ENCODE measurements at regions not wholly inside any gene's neighbourhood (a gene's known extent, or its start where the extent isn't known, plus 50 kb on each side); places are given as distances from the start of the nearest gene placed in this dataset.
"Not testable (repeated sequence)": the region's sequence is repeated elsewhere in the genome, so short reads cannot be mapped to it uniquely, and the experiment has no call there.

DNA sequence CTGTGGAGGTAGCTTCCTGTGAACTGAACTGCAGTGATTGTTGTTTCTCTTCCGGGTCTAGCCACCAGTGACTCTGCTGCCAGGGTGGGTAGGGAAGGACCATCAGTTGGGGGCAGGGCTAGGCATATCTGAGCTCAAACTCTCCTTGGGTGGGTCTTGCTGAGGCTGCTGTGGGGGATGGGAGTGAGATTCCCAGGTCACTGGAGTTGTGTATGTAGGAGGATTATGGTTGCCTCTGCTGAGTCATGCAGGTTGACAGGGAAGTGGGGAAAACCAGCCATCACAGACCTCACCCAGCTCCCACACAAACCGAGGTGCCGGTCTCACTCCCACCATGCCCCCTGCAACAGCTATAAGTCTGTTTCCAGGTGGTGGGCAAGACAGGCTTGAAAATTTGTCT, 1937.8 kb downstream of the PCDH7 start:
- DNase-seq = no peak

DNA sequence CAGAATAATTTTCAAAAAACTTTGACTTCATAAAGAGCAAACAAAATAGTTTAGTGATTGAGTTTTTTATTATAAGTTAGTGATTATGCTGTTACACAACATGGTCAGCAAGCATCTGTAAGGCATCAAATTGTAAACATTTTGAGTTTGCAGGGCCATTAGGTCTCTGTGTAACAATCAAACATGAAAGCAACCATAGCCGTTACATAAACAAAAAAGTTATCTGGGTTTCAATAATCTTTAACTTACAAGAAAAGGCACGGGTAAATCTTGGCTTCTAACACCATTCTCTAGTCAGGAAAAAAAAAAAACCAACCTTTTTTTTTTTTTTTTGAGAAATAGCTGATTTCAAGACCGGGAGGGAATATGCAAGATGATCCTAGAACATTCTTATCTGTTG, 1941.1 kb downstream of the PCDH7 start:
- DNase-seq = no peak

DNA sequence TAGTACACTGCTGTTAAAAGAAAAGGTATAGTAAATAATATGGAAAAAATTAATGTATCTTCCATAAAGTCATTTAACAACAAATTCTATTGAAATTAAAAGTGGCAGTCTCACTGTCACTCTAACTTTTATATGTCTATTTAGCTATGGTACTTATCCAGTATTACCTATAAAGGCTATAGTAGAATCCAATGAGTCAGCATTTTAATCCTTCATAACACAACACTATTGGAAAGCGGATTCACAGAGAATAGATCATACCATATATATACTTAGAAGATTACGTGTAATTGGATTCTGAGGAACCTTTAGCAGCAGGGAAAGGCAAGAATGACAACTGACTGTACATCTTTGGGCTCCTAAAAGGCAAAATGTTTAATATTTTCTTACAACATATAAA, 1942.6 kb downstream of the PCDH7 start:
- no peak for DNase-seq

DNA sequence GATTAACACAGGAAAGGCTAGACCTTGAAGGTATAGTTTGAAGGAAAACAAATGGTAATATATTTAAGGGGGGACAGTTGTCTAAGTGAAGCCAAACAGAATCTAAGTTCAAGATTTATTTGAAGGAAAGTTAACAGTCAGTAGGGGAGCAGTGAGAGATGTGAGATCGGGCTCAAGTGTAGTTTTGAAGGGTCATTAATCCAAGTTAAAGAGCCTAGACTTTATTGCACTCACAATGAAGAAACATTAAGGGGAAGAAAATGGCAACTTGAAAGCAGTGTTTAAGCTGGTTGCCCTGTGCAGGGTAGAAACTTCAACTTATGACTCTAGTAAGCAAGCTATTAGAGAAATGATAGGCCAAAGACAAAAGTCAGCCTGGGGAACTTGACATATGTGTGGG, 1952.2 kb downstream of the PCDH7 start:
- no peak for DNase-seq

DNA sequence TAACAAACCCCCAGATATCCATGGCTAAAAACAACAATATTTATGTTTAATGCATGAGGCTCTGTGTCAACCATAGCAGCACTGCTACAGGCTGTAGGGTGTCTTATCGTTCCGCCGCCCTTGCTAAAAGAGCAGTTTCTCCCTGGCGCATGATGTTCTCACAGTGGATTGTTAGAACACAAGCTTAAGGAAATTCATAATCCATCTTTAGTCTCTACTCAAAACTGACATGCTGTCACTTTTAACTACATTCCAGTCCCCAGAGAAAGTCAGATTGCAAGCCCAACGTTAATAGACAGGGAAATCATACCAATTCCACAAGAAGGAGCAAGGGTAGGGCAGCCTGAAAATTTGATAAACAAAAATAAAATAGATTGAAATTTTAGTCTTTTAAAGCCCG, 1960.8 kb downstream of the PCDH7 start:
- DNase-seq = no peak

DNA sequence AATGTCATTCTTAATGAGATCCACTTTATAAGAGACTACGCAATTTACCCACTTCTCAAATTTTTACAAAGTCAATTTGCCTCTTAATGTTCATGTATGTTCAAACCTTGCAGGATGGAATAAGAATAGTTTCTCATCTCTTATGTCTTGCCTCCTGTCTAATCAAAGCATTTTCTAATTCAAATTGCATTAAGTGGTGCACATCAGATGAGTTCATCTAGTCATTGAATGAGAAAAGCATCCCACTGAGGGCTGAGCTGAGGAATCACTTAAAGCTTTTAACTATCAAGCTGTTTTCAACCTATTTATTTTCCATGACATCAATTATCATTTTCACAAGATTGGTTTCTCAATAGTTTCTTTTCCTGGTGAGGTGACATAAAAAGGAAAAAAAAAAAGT, 1964.0 kb downstream of the PCDH7 start:
- DNase-seq = no peak

DNA sequence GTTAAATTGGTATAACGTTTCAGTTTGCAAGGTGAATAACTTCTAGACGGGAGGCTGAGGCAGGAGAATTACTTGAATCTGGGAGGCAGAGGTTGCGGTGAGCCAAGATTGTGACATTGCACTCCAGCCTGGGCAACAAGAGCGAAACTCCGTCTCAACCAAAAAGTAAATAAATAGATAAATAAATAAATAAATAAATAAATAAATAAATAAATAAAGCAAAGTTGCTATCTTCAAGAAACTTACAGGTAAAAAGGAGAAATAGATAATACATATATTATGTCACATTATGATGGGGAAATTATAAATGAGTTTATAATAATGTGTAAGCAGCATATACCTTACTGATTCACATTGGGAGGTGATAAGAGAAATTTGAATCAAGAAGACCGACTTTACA, 1966.0 kb downstream of the PCDH7 start:
- DNase-seq = no peak

DNA sequence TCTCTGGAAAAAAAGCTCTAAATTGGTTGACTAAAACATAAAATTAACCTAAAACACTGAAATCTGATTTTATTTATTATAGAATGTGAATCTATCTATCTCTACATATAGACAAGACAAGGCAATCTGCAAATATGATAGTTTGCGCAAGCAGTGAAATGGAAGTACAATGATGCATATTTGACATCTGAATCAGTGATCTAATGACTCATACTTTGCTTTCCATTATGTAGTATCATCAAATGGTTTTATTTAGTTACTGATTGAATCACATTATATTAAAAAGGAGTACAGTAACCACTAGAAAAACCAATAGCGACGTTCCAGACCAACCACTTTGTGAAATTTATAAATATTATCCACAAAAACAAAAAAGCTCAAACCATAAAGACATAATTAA, 1969.3 kb downstream of the PCDH7 start:
- DNase-seq = no peak

DNA sequence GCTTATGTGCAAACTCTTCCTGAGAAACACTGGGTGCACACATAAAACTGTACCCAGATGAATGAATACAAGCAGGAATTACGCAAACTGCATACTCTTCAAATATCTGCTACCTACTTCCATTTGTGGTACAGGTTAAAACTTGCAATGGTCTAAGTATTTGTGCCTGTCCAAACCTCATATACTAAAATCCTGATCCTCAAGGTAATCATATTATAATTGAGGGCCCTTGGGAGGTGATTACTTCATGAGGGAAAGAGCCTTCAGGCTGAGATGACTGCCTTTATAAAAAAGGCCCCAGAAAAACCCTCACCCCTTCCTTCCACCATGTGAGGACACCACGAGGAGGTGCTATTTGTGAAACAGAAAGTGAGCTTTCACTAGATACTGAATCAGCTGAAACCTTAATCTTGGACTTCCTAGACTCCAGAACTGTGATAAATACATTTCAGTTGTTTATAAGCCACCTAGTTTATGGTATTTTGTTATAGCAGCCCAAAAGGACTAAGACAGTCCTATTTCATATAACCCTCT, 1977.2 kb downstream of the PCDH7 start:
- DNase-seq = no peak

DNA sequence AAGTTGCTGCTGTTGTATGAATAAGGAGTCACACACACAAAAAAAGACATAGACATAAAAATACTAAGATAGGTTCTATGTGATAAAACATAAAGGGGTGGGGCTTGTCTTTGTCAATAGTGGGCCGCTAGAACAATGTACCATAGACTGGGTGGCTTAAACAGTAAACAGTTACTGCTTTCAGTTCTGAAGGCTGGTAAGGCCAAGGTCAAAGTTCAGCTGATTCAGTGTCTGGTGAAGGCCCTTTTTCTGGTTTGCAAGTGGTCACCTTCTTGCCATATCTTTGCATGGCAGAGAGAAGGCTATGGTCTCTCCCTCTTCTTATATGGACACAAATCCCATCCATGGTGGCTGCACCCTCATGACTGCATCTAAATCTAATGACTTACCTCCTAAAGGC, 1980.7 kb downstream of the PCDH7 start:
- DNase-seq = no peak

DNA sequence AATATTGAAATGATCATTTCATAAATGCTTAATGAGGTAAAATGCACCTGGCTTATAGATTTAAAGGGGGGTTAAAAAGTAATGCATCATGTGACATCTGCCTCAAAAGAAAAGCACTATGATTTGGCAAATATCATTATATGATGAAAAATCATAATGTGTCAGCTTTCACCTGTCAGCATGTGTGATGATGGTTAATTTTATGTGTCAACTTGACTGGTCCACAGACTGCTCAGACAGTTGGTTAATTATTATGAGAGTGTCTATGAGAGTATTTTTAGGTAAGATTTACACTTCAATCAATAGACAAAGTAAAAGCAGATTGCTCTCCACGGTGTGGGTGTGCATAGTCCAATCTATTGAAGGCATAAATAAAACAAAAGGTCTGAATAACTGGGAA, 1986.7 kb downstream of the PCDH7 start:
- no peak for DNase-seq

DNA sequence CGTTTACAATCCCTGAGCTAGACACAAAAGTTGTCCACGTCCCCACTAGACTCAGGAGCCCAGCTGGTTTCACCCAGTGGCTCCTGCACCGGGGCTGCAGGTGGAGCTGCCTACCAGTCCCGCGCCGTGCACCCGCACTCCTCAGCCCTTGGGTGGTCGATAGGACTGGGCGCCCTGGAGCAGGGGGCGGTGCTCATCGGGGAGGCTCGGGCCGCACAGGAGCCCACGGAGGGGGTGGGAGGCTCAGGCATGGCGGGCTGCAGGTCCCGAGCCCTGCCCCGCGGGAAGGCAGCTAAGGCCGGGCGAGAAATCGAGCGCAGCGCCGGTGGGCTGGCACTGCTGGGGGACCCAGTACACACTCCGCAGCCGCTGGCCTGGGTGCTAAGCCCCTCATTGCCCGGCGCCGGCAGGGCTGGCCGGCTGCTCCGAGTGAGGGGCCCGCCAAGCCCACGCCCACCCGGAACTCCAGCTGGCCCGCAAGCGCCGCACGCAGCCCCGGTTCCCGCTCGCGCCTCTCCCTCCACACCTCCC, 1996.0 kb downstream of the PCDH7 start:
- not testable (repeated sequence) for DNase-seq

DNA sequence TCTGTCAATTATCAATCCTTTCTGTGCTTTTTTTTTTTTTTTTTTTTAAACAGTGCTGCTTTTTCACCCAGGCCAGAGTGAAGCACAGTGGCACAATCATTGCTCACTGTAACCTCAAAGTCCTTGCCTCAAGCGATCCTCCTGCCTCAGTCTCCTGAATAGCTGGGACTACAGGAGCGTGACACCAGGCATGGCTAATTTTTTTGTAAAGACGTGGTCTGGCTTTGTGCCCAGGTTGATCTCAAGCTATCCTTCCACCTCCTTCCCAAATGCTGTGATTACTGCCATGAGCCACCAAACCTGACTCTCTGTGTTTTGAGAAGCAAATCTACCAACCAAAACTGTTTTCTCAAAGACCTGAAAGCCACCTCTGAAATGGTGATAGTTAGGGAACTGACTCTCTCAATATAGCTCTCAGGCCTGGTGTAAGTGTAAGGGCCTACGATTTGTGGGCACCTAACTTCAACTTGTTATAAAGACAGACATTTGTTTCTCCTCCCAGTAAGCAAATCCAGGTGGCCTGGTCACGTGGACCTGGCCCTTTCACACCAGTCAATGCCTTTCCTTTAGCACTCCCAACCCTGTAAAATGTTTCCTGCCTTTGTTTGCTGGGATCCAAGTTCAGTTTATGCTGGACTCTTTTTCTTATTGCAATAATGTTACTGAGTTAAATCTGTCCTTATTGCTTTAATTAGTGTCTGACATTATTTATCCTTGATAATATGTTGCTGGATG, 2015.9 kb downstream of the PCDH7 start:
- DNase-seq = no peak

DNA sequence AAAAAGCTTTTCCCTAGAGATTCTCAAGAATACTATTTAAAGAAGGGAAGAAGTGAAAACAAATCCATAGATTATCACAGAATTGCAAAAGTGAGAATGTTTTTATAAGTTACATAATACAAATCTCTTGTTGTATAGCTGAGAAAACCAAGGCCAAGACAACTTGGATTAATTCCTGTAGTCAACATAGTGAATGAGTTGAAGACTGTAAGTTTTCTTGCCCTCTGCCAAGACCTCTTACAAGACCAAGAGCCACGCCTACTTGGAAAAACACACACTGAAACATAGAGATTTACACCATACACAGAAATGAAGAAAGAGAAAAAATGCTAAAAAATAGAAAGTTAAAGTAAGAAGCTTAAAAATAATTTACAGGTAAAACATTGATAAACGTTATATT, 2024.0 kb downstream of the PCDH7 start:
- DNase-seq = no peak

DNA sequence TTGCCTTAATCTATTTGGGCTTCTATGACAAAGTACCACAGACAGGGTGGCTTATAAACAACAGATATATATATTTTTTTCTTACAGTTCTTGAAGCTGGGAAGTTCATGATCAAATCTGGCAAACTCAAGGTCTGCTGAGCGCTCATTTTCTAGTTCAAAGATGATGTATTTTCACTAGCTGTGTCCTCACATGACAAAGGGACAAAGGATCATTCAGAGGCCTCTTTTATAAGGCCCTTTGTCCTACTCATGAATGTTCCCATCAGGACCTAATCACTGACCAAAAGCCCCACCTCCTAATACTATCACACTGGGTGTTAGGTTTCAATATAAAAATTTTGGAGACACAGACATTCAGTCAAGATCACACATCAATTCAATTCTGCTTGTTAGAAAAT, 2025.2 kb downstream of the PCDH7 start:
- DNase-seq = no peak

DNA sequence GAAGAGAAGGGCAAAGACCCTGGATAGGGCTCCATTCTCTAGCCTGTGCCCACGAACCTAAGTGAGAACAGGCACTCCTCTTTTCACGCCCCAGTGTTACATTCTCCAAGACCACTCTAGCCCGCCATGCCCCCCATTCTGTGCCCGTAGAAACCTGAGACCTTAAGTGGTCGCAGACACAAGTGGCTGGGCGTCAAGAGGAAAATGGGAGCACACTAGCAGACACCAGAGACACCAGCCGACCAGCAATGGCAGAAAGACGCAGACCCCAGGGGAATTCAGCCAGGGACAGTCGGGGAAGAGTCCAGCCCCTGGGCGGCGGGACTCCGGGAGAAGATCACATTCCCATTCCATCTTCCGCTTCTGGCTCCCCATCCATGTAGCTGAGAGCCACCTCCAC, 2027.9 kb downstream of the PCDH7 start:
- no peak for DNase-seq

DNA sequence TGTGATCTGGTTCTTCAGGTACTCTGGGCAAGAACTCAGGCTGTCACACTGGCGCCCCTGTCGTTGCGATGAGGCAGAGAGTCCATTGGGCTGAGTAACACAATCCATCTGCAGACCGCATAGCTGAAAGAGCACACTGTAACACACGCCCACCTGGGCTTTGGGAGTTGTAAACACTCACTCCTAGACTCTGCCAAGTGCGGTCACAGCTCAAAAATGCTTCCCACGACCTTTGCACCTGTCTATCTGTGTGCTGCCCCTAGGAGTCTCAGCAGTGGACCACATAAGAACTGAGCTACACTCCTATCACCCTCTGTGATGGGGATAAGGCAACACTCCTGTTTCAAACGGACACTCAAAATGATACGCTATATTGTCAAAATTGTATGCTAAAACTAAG, 2028.3 kb downstream of the PCDH7 start:
- no peak for DNase-seq

DNA sequence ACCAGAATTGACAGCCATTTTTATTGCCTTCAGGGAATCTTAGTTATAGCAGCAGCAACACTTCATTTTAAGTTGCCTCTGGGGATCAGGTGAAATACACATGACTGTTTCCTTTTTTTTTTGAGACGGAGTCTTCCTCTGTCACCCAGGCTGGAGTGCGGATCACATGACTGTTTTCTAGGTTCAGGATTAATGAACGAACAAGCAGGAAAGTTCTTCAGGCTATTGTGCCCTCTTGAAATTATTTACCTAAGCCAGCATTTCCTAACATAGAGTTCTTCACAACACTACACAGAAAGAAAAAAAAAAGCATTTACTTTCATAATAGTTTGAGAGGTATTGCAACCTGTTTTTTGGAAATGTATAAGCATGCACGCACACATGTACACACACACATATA, 2032.8 kb downstream of the PCDH7 start:
- DNase-seq = no peak

DNA sequence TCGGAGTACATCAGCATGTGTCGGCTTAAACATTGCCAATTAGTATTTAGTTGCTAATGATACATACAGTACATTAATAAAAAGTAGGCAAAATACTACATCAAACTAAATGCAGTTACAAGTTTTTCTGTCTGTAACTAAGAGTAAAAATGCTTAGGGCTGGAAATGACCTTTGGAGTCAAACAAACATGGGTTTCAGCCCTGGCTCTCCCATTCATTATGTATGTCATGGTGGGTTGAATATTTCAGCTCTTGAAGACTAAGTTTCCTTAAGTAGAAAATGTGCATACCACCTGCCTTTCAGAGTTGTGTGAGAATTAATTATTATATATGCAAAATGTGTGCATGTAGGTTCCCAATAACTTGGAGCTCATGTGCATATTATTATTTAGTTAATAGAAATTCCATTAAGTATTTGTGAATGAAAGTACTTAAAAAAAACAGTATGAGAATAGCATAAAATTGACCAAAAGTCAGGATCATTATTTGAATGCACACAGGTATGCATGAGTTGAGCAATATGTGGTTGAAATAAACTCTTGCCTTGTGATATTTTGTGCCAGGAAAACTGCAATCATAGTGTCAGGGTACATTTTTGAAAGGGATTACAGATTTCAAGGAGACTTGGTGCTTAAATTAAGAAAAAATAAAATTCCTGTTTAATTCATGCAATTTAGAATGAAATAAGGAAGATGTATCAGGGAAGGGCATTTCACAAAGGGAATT, 2048.7 kb downstream of the PCDH7 start:
- no peak for DNase-seq

DNA sequence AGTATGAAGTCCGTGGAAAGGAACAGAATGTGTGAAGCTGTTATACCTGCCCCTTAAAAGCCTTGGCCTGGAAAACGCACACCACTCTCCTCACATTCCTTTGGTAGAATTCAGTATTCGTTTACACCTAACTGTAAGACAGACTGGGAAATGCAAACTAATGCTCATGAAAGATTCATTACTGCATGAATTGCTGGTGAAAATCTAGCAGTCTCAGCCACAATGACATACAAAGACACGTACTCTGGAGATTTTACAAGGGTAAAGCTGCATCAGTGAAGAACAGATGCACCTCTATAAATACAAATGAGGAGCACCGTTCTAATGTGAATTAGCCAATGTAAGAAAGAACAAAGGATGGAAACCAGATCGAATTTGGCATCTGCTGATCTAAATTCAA, 2051.3 kb downstream of the PCDH7 start:
- no peak for DNase-seq

DNA sequence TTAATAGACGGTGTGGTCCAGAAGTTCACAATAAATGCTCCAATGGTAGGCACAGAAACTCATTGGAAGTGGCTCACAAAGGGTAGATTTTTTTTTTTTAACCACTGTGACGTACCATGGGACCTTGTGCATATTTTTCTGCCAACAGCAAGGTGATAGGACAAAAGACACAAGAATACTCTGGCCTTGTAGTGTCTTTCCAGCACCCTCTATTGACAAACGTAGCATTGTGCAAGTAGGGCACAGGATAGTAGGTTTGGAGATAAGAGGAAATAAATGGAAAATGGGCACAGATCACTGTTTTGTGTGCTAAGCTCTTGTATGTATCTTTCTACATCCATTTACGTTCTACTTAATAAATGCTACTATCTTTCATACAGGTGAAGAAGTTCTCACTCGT, 2054.9 kb downstream of the PCDH7 start:
- no peak for DNase-seq

DNA sequence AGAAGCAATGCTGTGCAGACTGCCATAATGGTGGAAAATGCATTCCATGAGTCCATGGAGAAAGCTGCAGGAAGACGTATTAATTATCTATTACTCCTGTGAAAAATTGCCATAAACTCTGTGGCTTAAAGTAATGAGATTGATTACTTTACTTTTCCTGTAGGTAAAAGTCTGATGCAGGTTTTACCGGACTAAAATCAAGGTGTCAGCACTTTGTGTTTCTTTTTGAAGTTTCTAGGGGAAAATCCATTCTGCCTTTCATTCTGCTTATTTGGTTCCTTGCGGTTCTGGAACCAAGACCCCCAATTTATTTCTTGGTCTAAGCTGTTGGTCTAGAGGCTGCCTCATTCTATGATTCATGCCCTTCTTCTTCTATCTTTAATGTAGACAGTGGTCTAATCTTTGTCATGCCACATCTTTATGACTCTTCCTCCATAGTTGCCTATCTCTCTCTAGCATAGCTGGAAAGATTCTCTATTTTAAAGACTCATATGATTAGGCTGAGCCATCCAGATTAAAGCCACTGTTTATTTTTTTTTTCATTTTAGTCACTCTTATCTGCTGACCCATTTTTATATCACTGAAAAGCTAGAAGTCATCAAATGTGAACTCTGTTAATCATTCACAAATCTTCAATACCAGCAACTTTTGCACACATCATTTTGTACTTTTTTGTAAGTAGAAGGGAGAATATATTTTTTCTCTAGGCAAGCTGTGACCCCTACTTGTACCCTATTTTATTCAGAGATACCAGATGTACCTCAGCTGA, 2056.4 kb downstream of the PCDH7 start:
- DNase-seq = no peak

DNA sequence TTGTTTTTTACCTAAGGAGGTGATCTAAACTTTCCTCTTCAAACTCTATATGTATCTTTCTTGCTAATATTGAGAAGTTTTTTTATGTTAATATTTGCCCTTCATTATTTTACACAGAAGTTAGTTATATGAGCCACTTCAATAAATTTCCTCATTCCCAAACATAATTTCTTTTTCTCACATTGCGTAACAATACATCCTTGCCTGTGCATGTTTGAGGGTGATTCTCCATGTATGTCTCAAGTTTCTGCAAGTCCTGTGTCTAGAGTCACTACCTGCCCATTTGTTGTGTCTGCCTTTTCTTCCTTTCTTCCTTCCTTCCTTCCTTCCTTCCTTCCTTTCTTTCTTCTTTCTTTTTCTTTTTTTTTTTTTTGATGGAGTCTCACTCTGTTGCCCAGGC, 2057.9 kb downstream of the PCDH7 start:
- DNase-seq = no peak

DNA sequence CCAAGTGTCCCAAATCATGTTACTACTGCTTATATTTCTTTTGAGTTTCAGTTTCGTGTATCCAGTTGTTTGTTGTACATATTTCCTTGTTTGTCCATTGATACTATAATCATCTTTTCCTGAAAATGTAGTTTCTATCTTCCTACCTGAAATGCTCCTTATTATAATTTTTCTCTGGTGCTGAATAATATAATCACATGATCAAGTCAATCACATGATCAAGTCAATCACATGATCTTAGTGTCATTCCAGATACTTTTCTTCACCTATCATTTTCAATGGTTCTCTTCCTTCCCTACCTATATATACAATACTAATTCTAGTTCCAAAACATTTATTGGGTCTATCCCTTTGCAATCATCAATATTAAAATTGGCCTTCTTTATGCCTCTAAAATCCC, 2058.8 kb downstream of the PCDH7 start:
- DNase-seq = no peak

All from left hindlimb (tissue), 1 donor.